AG04450 (cell line): ENCODE measurements at regions not wholly inside any gene's neighbourhood (a gene's known extent, or its start where the extent isn't known, plus 50 kb on each side); places are given as distances from the start of the nearest gene placed in this dataset.

Source experiments
- CTCF ChIA-PET: fragments of 300-600, 350-600 bp; formaldehyde crosslinking; extraction: SDS; loops from one replicate; lab custom pipeline; 2022; ENCODE audit warnings: antibody characterized with exemption, inconsistent platforms; lab: Charles Lee
- POLR2A ChIA-PET: fragments of 350-600 bp; formaldehyde crosslinking; extraction: SDS; loops from one replicate; lab custom pipeline; 2021; ENCODE audit warnings: antibody characterized with exemption, inconsistent platforms; lab: Yijun Ruan, JAX
- DNase-seq: peaks from one replicate; pipeline ENCODE4 v3.0.0-alpha.2; 2011; ENCODE audit warnings: low read depth, low spot score
- H3K27ac ChIP-seq: one replicate; pipeline ENCODE4 v1.5.1; 2012; ENCODE audit warnings: low read depth, low read length, control low read depth
- H3K27me3 ChIP-seq: one replicate; pipeline ENCODE4 v1.6.0; 2012; ENCODE audit warnings: low read length; ENCODE audit not compliant: control insufficient read depth, insufficient read depth
- H3K4me3 ChIP-seq: 2 replicates; pipeline ENCODE4 v1.5.1; 2011; ENCODE audit warnings: mild to moderate bottlenecking, low read depth, low read length, control low read depth
- H3K9me3 ChIP-seq: 2 replicates; pipeline ENCODE4 v1.5.1; 2012; ENCODE audit warnings: low read length; ENCODE audit not compliant: control insufficient read depth, insufficient read depth
- CTCF ChIP-seq: IDR thresholded peaks from 2 replicates; pipeline ENCODE4 v1.5.1; 2011; ENCODE audit warnings: low read depth, low read length, control low read depth, inconsistent platforms

- DNase-seq, result no peak
- Histone ChIP-seq H3K4me3 (no peak overlapping the region), H3K27ac (no peak overlapping the region), H3K9me3 (no peaks in the 10 kb centered on the region), H3K27me3 (no peaks in the 10 kb centered on the region)
- TF ChIP-seq CTCF, result no peak
- CTCF ChIA-PET, result interaction anchor here (0.6 to 2.5 kb wide), 21 partner anchors 9 to 1137 kb away, joined by 3 to 14 read pairs (median 4); partner anchors contain the start of gene SPRY1
- POLR2A ChIA-PET, result no interaction called here
These were observed 205.5 kb upstream of the NUDT6 start for GRCh38 chr4:123127875-123128274.

- no peak for DNase-seq
- POLR2A ChIA-PET, result no interaction called here
These were observed 211.1 kb upstream of the NUDT6 start for GRCh38 chr4:123133397-123134050.

GRCh38 chr4:123144616-123145015, 222.2 kb upstream of the NUDT6 start:
- CTCF ChIA-PET, result no interaction called here
- Histone ChIP-seq H3K4me3 (no peak overlapping the region), H3K27me3 (no peaks in the 10 kb centered on the region)

More at GRCh38 chr4:123133397-123134050, 211.1 kb upstream of the NUDT6 start:
- CTCF ChIA-PET, result no interaction called here
- TF ChIP-seq CTCF, result no peak
- no peaks in the 10 kb centered on the region for H3K9me3 ChIP-seq
- H3K27me3 ChIP-seq, result no peaks in the 10 kb centered on the region
- no peak overlapping the region for H3K27ac ChIP-seq
- H3K4me3 ChIP-seq, result no peak overlapping the region

GRCh38 chr4:123158576-123158975, 236.2 kb upstream of the NUDT6 start:
- POLR2A ChIA-PET, result no interaction called here
- no peak for DNase-seq
- Histone ChIP-seq H3K9me3 (no peaks in the 10 kb centered on the region), H3K4me3 (no peak overlapping the region), H3K27me3 (no peaks in the 10 kb centered on the region), H3K27ac (no peak overlapping the region)
- no peak for TF ChIP-seq CTCF
- CTCF ChIA-PET, result no interaction called here

More at GRCh38 chr4:123144616-123145015, 222.2 kb upstream of the NUDT6 start:
- DNase-seq, result no peak
- TF ChIP-seq CTCF, result no peak
- Histone ChIP-seq H3K27ac (no peak overlapping the region), H3K9me3 (no peaks in the 10 kb centered on the region)
- POLR2A ChIA-PET, result no interaction called here

GRCh38 chr4:123159479-123159878, 237.1 kb upstream of the NUDT6 start:
- no peak for TF ChIP-seq CTCF
- ChIA-PET POLR2A (no interaction called here), CTCF (no interaction called here)
- Histone ChIP-seq H3K4me3 (no peak overlapping the region), H3K27me3 (no peaks in the 10 kb centered on the region), H3K9me3 (no peaks in the 10 kb centered on the region), H3K27ac (no peak overlapping the region)
- no peak for DNase-seq
